Middle frontal gyrus (tissue), 1 donor: ENCODE measurements at regions not wholly inside any gene's neighbourhood (a gene's known extent, or its start where the extent isn't known, plus 50 kb on each side); places are given as distances from the start of the nearest gene placed in this dataset.

Source experiments
- DNase-seq: peaks from one replicate; pipeline ENCODE4 v3.0.0-alpha.2; 2015; ENCODE audit warnings: low spot score; ENCODE audit errors: extremely low spot score

DNA sequence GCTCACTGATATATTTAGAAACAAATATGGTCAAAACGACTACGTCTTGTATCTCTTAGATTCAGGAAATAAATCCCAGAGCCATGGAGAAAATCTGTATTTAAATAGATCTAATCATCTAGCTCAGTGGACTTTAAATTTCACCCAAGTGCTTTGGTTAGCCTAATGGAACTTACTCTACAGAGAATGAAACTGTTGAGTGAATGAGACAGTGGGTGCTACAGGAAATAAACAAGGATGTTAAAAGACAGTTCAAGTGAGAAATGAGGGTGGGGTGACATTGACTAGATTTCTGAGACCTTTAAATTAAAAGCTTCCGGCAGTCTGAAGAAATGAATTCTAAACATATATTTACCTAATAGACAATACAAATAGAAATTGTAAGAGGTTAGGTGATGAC, 2197.0 kb downstream of the ARAP2 start:
- no peak for DNase-seq

DNA sequence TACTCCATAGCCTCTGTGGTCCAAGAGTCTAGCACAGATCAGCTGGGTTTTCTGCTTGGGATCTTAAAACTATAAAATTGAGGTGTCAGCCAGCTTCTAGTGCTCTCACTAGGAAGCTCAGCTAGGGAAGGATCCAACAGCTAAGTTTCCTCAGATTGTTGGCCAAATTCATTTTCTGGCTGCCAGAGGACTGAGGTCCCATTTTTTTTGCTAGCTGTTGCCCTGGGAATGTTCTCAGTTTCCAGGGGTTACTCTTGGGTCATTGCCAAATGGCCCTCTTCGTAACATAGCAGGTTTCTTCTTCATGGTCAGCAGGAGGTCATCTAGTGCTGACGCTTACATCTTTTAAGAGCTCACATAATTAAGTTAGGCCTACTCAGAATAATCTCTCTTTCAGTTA, 2178.2 kb downstream of the ARAP2 start:
- no peak for DNase-seq

DNA sequence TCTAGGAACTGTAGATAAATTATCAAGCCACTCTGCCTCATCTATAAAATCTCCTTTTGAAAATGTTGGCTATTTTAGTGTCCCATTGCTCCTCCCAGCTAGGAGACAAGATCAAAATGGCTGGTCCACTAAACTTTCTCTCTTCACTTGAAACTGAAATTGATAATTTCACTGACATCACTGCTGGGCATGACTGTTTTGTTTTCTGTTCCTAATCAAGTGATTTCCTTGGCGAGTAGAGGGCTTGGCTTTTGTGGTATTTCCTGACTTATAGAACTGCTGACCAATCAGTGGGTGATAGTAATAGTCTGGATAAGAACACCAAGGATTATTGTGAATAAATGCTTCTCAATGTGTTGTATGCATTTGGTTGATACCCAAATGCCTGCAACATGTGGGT, 2152.9 kb downstream of the ARAP2 start:
- DNase-seq: no peak

DNA sequence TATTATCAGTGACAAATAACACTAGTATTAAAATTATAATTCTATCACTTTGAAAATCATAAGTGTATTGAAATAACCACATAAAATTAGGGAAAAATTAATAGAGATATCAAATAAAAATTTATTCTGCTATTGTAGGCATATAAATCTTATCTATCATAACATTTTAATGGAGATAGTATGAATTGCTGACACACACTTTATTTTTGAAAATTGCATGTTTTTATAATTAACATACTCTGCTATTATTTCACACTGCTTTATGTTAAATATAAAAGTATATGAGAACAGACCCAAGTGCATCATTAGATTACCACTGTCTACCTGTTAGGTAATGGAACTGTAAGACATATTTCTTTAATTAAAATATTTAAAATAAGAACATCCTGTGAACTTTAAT, 2150.2 kb downstream of the ARAP2 start:
- DNase-seq: no peak

DNA sequence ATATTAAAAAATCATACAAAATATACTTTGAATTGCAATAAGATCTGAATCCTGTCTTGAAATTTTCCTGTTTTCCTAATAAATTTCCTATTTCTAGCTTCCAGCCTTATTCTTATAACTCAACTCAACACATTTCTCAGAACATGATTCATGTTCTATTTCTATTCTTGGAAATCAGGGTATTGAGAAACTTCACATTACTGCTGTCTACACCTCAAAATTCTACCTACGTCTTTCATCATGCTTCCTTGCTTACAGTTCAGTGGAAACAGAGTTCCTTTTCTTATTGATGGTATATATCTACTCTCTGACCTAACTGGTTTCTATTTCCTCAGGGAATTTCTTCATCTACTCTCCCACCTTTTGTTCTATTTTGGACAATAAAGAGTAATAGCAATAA, 2139.0 kb downstream of the ARAP2 start:
- DNase-seq: no peak

DNA sequence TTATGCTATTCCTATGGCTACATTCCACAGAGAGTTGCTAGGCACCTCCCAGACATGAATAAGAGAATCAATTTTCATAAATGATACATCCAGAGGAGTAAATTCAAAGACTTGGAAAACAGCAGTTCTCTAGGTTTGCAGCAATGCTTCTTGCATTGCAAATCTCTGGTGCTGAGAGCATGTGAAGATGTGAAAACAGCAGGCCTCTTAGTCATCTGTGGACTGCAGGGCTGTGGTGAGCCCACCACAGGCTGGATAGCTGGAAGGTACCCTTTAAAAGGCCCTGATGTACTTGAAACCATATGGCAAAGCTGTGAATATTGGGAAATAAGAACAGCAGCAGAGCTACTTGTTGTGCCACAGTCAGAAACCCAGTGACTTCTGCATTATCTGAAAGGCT, 2135.9 kb downstream of the ARAP2 start:
- DNase-seq: no peak

DNA sequence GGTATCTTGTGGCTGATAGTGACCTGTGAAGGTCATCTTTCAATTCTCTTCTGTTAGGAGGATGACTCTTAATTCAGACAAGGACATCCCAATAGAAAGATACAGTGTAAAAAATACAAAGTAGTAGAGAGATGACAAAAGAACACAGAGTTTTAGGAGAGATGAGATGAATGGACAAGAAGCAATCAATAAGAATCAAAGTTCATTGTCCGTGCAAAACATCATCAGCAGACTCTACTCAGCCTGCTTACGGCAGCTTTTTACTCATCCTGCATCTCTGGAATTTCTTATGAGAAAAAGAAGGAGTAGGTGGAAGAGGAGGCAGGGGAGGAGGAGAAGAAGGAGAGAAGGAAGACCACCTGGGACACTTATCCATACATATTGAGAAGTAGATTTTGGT, 2131.7 kb downstream of the ARAP2 start:
- DNase-seq: no peak

DNA sequence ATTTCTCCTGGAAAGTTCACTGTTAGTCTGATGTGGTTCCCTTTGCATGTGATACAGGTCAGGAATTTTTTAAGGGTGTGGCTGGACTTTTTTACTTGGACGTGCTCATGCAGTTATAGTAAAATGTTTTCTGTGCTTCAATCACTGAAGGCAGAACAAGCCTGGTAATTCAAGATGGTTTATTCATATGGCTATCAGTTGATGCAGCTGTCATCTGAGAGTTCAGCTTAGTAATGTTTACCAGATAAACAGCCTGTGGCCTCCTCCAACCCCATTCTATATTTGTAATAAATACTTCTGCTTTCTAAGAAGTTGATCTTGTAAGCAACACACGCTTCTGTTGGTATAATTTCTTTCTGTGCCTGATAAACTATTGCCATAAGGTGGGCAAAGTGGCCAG, 2105.9 kb downstream of the ARAP2 start:
- no peak for DNase-seq

DNA sequence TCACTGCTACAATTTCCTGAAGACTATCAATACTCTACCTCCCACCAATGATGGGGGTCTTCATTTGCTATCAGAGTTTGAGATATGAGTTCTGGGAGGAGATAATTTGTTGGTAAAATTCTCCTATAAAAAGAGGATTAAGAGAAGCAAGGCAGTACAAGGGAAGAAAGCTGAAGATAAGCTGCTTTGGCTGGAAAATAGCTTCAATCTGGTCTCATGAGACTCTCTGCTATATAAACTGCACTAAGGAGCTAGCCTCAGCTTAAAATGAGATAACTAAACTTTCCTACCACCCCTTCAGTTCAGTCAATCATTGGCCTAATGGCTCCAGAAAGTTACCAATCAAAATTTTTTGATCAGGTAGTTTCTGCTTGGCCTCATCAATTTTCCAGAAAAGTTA, 2105.0 kb downstream of the ARAP2 start:
- DNase-seq: no peak

DNA sequence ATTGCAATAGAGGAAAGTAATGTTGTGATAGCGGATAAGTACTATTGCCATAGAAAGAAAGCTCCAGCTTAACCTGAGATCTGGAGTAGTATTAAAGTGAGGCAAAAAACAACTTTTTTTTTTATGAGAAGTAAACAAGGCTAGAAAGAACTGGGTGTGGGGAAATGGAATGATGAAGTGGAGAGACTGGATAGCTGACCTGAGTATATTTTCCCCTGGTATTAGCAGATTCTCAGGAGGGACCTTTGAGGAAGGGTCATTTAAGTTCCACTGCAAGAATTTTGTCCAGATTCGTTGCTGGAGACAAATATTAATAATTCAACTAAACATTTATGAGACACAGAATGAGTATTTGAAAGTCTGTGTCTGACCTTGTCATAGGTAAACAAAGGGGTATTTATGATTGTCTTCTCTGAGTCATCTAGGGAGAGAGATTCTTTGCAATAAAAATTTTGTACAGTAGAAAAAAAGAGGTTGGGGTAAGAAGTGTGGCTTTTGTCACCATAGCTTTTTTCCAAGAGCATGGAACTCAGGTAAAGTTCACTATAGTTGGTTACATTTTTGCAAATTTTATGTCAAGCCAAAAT, 2095.9 kb downstream of the ARAP2 start:
- DNase-seq: no peak

DNA sequence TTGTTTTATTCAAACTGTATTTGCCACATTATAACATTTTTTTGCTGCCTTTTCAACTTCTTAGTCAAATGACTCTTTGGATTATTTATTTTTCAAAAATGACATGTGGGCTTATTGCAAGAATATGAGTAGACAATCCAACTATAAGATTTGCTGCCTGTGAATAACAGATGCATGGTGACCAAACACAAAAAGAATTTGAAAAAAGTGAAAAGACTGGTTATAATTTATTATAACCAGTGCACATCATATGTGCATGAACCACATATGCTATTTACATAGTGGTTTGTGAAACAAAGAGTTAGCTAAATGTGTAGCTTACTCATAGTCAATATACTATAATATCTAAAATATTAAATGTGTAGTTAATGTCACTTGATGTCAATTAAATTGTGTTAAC, 2086.8 kb downstream of the ARAP2 start:
- no peak for DNase-seq

DNA sequence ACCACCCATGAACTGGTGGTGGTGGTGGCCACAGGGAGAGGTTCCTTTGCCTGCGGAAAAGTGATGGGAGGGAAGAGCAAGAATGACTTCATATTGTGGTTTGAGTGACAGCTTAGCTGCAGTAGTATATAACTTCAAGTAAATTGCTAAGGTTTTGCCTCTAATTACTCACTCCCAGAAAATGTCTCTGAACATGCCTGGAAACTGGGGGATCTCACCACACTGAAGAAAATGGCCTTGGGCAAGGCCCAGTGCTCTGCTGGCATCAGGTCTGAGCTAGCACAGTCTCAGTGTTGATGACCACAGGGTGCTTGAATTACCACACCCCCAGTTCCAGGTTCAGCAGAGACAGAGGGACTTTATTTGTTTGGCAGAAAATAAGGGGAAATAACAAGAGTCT, 2085.4 kb downstream of the ARAP2 start:
- no peak for DNase-seq

DNA sequence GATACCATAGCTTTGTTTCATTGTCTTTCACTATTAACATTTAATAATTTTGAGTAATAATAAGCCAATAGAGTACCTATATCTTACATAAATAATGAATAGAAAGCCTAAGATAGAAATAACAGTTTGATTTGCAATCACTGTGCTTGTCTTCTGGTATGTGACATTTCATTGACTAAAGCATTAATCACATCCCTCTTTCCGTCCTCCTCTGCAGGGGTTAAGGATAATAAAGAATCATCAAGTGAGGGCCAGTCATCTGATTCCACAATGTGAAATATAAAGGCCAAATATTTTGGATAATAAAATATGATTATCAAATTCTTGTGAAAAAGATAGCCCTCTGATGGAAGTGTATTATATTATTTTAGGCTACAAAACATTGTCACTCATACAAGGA, 2073.4 kb downstream of the ARAP2 start:
- DNase-seq: no peak

DNA sequence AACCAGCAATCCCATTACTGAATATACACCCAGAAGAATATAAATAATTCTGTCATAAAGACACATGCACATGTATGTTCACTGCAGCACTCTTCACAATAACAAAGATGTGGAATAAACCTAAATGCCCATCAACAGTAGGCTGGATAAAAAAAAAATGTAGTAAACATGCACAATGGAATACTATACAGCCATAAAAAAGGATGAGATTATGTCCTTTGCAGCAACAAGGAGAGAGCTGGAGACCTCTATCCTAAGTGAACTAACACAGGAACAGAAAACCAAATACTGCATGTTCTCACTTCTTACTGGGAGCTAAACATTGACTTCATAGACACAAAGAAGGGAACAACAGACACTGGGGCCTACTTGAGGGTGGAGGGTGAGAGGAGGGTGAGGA, 2067.7 kb downstream of the ARAP2 start:
- no peak for DNase-seq

DNA sequence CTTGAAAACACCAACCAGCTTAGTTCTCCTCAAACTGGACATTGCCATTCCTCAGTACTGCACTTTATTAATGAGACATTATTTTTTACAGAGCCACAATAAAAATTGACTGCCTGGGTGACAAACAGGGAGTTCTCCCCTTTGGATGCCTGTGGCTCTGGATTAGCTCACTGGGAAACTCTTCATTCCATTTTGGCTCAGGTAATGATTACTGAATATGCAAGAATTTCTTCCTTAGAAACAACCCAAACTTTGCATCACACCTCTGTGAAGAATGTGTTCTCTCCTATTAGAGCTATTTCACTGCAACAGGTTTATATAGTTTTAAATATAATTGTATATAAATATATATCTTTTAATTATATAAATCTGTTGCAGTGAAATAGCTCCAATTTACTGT, 2065.8 kb downstream of the ARAP2 start:
- DNase-seq: no peak

DNA sequence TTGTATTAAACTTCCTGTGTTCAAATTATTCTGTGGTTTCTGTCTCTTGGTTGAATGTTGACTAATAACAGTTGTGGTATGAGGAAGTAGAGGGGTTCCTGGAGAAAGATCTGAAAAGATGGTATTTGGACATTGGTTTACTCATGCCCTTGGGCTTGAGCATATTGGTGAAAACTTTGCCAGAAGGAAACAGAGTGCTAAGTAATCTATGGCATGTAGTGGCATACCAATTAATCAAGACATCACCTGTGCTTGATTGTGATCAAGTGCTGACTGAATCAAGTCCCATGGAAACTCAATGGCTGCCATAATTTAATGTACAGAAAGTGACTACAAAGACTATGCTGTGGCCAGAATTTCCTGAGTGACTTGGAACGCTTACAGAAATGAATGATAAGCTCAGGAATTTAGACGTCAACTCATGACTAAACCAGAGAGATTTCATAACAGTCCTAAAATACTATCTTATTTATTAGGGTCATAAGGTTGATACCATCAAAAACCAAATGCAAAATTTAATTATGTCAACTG, 2062.9 kb downstream of the ARAP2 start:
- no peak for DNase-seq

DNA sequence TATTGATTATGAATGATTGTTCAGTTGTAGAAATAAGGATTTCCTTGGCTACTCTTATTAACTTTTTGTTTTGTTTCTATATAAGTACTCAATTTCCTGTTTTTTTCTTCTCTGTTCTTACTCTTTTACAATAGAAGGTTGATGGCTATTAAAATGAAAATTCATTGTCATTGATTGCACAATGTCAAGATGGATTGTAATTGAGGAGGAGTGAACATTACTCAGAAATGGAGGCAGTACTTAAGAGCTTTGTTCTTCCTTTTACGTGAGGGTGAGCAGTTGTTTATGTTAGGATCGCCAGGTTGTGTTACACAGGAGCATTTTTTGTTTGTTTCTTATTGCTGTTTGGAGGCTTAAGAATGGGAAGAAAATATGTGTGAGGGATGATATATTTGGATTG, 2062.4 kb downstream of the ARAP2 start:
- DNase-seq: no peak

DNA sequence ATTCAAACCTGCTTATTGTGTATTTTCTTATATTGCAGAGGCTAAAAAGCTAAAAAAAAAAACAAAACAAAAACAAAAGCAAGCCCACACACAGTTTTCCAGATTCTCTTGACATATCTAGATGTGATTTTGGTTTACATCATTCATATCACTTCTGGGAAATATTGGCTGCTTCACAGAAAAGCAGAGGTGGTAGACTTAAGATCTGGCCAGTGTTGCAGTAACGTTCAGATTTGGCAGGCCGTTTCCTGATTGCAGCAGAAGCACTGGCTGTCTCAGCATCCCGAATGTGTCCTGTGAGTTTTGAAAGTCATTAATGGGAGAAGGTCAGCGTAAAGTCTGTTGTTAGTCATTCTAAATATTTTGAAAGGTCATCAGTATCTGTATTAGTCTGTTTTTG, 2062.0 kb downstream of the ARAP2 start:
- no peak for DNase-seq

DNA sequence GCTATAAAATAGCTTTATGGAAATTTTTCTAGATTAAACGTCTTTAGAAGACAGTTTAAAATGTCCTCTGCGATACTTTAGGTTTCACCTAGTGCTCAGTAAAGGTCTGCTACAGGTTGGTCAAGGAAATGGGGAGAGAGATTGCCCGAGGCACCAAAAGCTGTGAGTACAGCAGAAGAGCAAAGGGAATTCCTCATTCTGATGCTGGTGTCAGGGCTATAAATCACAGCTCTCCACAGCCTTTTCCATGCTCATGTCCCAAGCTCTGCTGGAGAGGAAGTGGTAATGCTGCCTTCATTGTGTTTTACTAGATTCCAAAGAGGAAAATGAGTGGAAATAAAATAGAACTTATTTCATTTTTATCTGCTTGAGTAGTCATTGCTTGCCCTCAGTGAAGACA, 2060.4 kb downstream of the ARAP2 start:
- no peak for DNase-seq

DNA sequence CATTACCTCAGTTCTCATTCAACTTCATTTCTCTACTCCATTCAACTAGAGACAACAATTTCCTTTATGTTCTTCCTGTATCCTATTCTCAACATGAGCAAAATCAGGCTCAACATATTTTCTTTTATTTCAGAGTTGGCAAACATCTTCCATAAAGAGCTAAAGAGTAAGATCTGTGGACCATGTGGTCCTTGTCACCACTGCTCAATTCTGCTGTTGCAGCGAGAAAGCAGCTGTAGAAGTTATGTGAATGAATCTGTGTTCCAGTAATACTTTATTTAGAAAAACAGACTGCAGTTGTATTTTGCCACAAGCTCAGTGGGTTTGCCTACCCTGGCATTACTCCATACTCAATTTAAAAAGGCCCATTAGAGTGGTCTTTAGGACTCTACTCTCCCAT, 2057.3 kb downstream of the ARAP2 start:
- DNase-seq: no peak

DNA sequence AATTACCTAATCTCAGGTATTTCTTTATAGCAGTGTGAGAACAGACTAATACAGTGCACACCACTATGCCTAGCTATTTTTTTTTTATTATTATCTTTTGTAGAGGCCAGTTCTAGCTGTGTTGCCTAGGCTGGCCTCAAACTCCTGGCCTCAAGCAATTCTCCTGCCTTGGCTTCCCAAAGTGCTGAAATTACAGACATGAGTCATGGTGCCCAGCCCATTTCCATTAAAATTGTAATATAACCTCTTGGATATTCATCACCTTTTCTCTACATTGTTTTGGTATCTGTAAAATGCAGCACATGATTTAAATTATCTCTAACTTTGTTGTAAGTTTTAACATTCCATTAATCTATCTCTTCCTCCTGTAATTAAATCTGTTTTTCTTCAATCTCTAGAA, 2052.9 kb downstream of the ARAP2 start:
- DNase-seq: no peak

DNA sequence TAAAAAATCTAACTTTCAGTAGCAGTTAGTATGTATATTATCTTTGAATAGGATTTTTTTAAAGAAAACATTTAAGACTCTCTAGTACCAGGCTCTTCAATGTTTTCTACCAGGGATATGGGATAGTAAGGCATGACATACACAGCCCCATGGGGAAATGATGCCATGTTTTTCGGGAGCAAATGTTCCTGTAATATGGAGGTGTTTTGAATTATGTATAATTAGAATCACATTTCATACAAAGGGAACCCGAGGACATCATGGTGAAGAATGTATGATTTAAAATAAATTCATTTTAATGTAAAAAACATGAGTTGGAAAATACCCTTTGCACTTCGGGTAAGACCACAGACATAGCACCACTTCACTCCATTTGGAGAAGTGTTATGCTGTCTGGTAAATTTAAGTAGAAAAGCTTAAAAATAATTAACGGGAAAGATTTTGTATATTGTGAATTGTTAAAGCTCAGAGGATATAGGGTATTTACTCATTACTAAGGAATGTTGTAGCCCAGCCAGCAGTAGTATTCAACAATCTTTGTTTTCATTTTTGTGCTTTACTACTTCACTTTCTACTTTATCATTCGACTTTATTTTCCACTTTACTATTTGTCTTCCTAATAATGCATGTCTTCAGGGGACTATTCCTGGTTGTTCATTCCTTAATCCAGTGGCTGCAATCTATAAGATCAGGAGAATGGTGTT, 2050.7 kb downstream of the ARAP2 start:
- no peak for DNase-seq

DNA sequence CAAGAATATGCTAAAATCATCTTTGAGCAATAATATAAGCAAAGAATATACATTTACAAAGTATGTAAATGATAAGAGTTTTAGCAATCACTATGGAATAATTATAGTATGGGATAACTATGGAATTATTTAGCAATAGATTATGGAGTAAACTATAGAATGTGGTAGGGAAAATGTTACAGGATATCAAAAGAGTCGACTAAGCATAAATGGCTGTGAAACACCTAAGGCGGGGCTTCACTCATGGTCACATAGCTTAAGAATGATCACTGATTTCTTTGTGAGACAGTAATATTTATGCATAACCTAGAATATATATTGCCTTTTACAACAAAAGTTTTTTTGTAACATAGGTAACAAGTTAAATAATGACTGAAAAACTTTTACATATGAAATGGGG, 2049.7 kb downstream of the ARAP2 start:
- DNase-seq: no peak
